ENCODE measurements at regions not wholly inside any gene's neighbourhood (a gene's known extent, or its start where the extent isn't known, plus 50 kb on each side); places are given as distances from the start of the nearest gene placed in this dataset.

GRCh38 chr15:47404877-47405276, 312.4 kb upstream of the SEMA6D start:
- no peak for TF ChIP-seq GATA2 (IDR thresholded peaks at IDR 0.05; ENCODE audit: low read depth, low read length)
- TF ChIP-seq GATA3 (IDR thresholded peaks at IDR 0.05; ENCODE audit: low read depth, low read length), result no peak

DNA sequence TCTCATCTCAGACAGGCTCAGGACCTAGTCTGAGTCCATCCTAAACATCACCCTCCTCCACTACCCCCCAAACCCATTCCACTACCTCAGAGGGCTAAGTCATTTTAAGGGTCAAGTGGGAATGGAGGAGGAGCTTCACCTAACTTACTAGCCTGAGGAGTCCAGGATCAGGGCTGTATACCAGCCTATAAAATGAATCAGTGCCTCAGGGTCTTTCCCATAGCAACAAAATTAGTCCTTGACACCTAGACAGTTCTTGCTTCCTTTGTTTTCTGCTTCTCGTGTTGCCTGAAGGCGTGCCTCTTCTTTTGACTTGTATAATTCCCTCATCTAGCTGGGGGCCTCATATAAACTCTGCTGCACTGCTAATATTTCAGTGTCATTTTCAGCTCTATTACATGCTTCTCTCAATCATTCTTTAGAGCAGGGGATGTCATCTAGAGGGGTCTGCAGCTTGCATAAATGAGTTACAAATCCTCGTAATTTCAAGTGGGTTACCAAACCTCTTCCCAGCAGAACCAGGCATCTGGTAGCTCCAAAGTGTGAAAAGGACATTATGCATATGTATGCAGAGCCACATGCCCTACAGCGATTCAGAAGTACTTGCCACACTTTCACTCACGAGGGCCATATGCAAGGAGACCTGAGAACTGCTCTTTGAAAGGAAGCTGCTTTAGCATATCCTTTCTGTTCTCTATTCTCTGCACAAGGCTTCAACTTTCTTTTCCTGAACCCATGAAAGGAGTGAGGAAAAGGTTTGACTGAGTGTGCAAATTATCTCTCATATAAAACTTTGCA, 311.7 kb upstream of the SEMA6D start:
- TF ChIP-seq GATA3 (IDR thresholded peaks at IDR 0.05; ENCODE audit: low read depth, low read length) (no peak), GATA2 (IDR thresholded peaks at IDR 0.05; ENCODE audit: low read depth, low read length) (no peak)

DNA sequence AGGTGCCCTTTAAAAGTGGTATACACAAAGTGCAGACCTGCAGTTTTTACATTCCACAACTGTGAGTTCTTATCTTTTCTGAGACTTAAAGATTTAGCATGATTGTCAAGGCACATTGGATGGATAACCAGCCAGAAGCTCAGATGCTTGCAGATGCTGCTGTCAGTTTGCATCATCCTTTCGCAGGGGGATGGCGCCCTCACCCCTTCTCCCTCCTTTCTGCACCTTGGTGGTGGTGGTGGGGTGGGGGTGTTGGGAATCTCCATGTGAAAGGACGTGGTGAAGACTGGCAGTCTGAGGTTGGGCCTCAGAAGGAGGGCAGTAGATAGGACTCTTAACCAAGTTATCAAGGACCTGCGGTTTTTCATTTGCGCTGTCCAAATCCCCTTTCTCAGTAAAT, 309.6 kb upstream of the SEMA6D start:
- TF ChIP-seq GATA2 (IDR thresholded peaks at IDR 0.05; ENCODE audit: low read depth, low read length) (no peak), GATA3 (IDR thresholded peaks at IDR 0.05; ENCODE audit: low read depth, low read length) (no peak)

- TF ChIP-seq GATA2 (IDR thresholded peaks at IDR 0.05; ENCODE audit: low read depth, low read length) (no peak), GATA3 (IDR thresholded peaks at IDR 0.05; ENCODE audit: low read depth, low read length) (no peak)
These were observed 308.3 kb upstream of the SEMA6D start for GRCh38 chr15:47409038-47409437.

GRCh38 chr15:47409600-47409999, 307.7 kb upstream of the SEMA6D start:
- TF ChIP-seq GATA2 (IDR thresholded peaks at IDR 0.05; ENCODE audit: low read depth, low read length) (no peak), GATA3 (IDR thresholded peaks at IDR 0.05; ENCODE audit: low read depth, low read length) (no peak)

DNA sequence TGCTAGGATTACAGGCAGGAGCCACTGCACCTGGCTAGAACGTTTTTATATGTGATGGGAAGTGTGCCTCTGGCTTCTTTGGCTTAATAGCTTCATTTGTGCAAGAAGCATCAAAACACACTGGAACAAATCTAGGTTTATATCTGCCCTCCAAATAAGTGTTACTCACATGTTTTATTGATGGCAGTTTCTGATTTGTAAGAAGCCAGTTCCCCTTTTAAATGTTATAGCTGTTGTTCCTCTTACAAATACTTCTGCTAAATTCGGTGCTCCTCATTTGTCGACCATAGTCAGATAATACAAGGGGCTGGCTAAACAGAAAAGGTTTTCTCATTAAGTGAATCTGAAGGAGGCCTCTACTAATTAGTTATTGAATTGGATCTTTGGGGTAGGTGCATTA, 307.1 kb upstream of the SEMA6D start:
- TF ChIP-seq GATA2 (IDR thresholded peaks at IDR 0.05; ENCODE audit: low read depth, low read length), result no peak
- TF ChIP-seq GATA3 (IDR thresholded peaks at IDR 0.05; ENCODE audit: low read depth, low read length), result no peak

DNA sequence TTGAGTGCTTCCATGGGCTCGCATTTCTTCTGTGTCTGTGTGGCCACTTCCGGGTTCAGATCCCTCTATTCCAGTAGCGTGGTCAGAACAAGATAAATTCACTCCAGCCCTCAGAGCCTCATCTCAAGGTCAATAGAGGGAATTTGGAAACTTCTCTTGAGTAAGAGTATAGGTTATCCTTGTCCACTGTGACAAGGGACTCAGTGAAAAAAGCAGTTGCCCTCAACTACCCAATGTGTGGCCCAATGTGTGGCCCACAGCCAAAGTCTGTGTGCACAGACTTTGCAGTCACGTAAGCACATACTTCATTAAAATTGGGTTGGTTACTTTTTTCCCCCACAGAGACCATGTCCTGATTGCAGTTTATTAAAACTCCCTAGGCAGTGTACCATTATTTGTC, 305.6 kb upstream of the SEMA6D start:
- no peak for TF ChIP-seq GATA3 (IDR thresholded peaks at IDR 0.05; ENCODE audit: low read depth, low read length)
- no peak for TF ChIP-seq GATA2 (IDR thresholded peaks at IDR 0.05; ENCODE audit: low read depth, low read length)

GRCh38 chr15:47412136-47412535, 305.2 kb upstream of the SEMA6D start:
- TF ChIP-seq GATA3 (IDR thresholded peaks at IDR 0.05; ENCODE audit: low read depth, low read length), result no peak
- TF ChIP-seq GATA2 (IDR thresholded peaks at IDR 0.05; ENCODE audit: low read depth, low read length), result peak; percentile 62; the same call in 1 of the 2 replicates

DNA sequence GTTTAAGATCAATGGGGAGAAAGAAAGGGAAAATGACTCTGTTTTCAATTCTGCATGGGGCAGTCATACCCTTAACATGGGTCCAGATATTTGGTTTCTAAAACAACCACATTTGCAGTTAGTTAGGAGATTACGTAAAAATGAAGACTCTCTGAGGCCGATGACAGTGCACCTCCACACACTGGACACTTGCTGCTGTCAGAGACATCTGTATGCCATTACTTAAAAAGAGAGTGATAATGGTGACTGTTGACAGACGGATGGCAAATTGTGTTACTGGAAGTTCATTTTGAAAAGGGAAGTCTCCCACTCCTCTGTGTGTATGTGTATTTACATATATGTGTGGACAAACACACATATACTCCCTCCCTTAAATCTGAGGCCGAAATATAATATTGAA, 304.5 kb upstream of the SEMA6D start:
- TF ChIP-seq GATA2 (IDR thresholded peaks at IDR 0.05; ENCODE audit: low read depth, low read length), result no peak
- TF ChIP-seq GATA3 (IDR thresholded peaks at IDR 0.05; ENCODE audit: low read depth, low read length), result no peak

DNA sequence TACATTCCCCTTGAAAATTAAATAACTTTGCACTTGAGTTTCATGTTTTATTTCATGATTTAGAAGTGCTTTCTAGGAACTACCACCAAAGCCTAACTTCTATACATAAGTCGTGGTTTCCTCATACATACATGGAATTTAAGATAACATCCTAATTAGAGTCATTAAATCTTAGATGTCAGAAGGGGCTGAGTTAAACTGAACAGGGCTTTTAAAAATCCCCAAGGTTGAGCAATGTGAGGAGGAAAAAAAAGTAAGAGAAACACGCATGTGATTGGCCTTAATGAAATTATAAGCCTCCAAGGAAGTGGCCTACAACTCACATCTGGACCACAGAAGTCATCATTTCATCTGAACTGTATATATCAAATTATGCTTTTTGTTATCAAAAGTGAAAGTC, 303.1 kb upstream of the SEMA6D start:
- TF ChIP-seq GATA2 (IDR thresholded peaks at IDR 0.05; ENCODE audit: low read depth, low read length) (no peak), GATA3 (IDR thresholded peaks at IDR 0.05; ENCODE audit: low read depth, low read length) (no peak)

GRCh38 chr15:47415539-47415971, 301.8 kb upstream of the SEMA6D start:
- TF ChIP-seq GATA2 (IDR thresholded peaks at IDR 0.05; ENCODE audit: low read depth, low read length) (no peak), GATA3 (IDR thresholded peaks at IDR 0.05; ENCODE audit: low read depth, low read length) (no peak)

GRCh38 chr15:47422881-47423665, 294.2 kb upstream of the SEMA6D start:
- TF ChIP-seq GATA2 (IDR thresholded peaks at IDR 0.05; ENCODE audit: low read depth, low read length) (no peak), GATA3 (IDR thresholded peaks at IDR 0.05; ENCODE audit: low read depth, low read length) (no peak)

- TF ChIP-seq GATA3 (IDR thresholded peaks at IDR 0.05; ENCODE audit: low read depth, low read length), result no peak
- TF ChIP-seq GATA2 (IDR thresholded peaks at IDR 0.05; ENCODE audit: low read depth, low read length), result no peak
These were observed 289.8 kb upstream of the SEMA6D start for GRCh38 chr15:47427463-47427862.

DNA sequence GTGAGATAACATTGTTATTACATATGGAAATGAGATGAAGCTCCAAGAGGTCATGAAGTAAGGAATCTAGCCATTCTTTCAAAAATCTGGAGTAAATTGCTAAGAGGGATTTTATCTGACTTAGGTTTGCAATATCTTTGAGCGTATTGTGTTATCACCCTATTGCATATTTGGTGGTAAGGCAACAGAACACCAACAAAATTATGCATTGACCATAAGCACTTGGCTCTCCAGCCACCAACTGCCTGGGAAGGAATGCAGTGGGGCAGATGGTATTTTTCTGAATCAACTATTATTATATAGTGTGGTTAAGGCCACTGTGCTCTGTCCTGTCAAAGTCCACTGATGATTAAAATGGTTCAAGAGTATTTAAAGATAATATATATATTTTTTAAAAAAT, 287.9 kb upstream of the SEMA6D start:
- TF ChIP-seq GATA3 (IDR thresholded peaks at IDR 0.05; ENCODE audit: low read depth, low read length) (no peak), GATA2 (IDR thresholded peaks at IDR 0.05; ENCODE audit: low read depth, low read length) (no peak)

- no peak for TF ChIP-seq GATA2 (IDR thresholded peaks at IDR 0.05; ENCODE audit: low read depth, low read length)
- no peak for TF ChIP-seq GATA3 (IDR thresholded peaks at IDR 0.05; ENCODE audit: low read depth, low read length)
These were observed 285.8 kb upstream of the SEMA6D start for GRCh38 chr15:47431501-47431900.
